ENCODE measurements at regions not wholly inside any gene's neighbourhood (a gene's known extent, or its start where the extent isn't known, plus 50 kb on each side); places are given as distances from the start of the nearest gene placed in this dataset.

DNA sequence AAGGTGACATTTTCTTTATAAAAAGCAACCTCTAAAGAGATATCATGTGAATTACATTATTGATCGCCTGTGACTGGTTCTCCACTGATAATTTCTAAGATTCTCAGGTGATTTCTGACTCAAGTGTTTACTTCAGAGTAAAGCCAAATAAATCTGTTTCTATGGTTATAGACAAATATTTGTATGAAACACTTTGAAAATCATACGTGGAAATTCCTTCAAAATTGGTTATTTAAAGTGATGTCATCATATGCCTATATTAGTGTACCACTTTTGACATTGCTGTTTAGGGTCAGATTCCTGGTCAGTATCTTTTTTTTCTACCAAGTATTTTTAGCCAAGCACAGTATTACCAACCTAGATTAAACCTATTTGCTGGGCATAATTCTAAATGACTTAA is 881.3 kb upstream of the FAM98A start:
- H3K27ac ChIP-seq (ENCODE audit: extremely low read depth, low read depth, low read length) = no peak overlapping the region
- H3K9me3 ChIP-seq (ENCODE audit: control insufficient read depth, insufficient read depth, low read depth, low read length) = no peaks in the 10 kb centered on the region; the same call in 1 of the 2 replicates
- H3K4me3 ChIP-seq (ENCODE audit: low read depth, low read length) = no peak overlapping the region
- CTCF ChIA-PET = interaction anchor here (0.7 kb wide), 1 partner anchor 1068 kb away, joined by 6 read pairs; no protein-coding TSS in a partner anchor
- no peak for TF ChIP-seq ZNF10 (tag by site-specific recombination; IDR thresholded peaks at IDR 0.05)
- TF ChIP-seq, protein P1, sequence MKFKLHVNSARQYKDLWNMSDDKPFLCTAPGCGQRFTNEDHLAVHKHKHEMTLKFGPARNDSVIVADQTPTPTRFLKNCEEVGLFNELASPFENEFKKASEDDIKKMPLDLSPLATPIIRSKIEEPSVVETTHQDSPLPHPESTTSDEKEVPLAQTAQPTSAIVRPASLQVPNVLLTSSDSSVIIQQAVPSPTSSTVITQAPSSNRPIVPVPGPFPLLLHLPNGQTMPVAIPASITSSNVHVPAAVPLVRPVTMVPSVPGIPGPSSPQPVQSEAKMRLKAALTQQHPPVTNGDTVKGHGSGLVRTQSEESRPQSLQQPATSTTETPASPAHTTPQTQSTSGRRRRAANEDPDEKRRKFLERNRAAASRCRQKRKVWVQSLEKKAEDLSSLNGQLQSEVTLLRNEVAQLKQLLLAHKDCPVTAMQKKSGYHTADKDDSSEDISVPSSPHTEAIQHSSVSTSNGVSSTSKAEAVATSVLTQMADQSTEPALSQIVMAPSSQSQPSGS (tag by site-specific recombination; IDR thresholded peaks at IDR 0.05; ENCODE audit: low read depth) = no peak
- no peak for TF ChIP-seq ZNF521 (tag by site-specific recombination; IDR thresholded peaks at IDR 0.05)
- TF ChIP-seq ZNF19 (tag by site-specific recombination; IDR thresholded peaks at IDR 0.05; ENCODE audit: low read depth) = no peak
- TF ChIP-seq ZBTB8A (tag by site-specific recombination; IDR thresholded peaks at IDR 0.05) = no peak
- TF ChIP-seq SP3 (tag by site-specific recombination; IDR thresholded peaks at IDR 0.05) = no peak
- TF ChIP-seq, protein P2, sequence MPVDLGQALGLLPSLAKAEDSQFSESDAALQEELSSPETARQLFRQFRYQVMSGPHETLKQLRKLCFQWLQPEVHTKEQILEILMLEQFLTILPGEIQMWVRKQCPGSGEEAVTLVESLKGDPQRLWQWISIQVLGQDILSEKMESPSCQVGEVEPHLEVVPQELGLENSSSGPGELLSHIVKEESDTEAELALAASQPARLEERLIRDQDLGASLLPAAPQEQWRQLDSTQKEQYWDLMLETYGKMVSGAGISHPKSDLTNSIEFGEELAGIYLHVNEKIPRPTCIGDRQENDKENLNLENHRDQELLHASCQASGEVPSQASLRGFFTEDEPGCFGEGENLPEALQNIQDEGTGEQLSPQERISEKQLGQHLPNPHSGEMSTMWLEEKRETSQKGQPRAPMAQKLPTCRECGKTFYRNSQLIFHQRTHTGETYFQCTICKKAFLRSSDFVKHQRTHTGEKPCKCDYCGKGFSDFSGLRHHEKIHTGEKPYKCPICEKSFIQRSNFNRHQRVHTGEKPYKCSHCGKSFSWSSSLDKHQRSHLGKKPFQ (tag by site-specific recombination; IDR thresholded peaks at IDR 0.05) = no peak
- TF ChIP-seq ZNF792 (tag by site-specific recombination; IDR thresholded peaks at IDR 0.05) = no peak
- TF ChIP-seq ZNF571 (tag by site-specific recombination; IDR thresholded peaks at IDR 0.05) = no peak
- TF ChIP-seq, protein P3, sequence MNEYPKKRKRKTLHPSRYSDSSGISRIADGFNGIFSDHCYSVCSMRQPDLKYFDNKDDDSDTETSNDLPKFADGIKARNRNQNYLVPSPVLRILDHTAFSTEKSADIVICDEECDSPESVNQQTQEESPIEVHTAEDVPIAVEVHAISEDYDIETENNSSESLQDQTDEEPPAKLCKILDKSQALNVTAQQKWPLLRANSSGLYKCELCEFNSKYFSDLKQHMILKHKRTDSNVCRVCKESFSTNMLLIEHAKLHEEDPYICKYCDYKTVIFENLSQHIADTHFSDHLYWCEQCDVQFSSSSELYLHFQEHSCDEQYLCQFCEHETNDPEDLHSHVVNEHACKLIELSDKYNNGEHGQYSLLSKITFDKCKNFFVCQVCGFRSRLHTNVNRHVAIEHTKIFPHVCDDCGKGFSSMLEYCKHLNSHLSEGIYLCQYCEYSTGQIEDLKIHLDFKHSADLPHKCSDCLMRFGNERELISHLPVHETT (tag by site-specific recombination; IDR thresholded peaks at IDR 0.05) = no peak
- no peak for TF ChIP-seq ZNF561 (tag by site-specific recombination; IDR thresholded peaks at IDR 0.05; ENCODE audit: borderline replicate concordance)
- no peak for TF ChIP-seq ZNF768 (tag by site-specific recombination; IDR thresholded peaks at IDR 0.05)
- TF ChIP-seq, protein P4, sequence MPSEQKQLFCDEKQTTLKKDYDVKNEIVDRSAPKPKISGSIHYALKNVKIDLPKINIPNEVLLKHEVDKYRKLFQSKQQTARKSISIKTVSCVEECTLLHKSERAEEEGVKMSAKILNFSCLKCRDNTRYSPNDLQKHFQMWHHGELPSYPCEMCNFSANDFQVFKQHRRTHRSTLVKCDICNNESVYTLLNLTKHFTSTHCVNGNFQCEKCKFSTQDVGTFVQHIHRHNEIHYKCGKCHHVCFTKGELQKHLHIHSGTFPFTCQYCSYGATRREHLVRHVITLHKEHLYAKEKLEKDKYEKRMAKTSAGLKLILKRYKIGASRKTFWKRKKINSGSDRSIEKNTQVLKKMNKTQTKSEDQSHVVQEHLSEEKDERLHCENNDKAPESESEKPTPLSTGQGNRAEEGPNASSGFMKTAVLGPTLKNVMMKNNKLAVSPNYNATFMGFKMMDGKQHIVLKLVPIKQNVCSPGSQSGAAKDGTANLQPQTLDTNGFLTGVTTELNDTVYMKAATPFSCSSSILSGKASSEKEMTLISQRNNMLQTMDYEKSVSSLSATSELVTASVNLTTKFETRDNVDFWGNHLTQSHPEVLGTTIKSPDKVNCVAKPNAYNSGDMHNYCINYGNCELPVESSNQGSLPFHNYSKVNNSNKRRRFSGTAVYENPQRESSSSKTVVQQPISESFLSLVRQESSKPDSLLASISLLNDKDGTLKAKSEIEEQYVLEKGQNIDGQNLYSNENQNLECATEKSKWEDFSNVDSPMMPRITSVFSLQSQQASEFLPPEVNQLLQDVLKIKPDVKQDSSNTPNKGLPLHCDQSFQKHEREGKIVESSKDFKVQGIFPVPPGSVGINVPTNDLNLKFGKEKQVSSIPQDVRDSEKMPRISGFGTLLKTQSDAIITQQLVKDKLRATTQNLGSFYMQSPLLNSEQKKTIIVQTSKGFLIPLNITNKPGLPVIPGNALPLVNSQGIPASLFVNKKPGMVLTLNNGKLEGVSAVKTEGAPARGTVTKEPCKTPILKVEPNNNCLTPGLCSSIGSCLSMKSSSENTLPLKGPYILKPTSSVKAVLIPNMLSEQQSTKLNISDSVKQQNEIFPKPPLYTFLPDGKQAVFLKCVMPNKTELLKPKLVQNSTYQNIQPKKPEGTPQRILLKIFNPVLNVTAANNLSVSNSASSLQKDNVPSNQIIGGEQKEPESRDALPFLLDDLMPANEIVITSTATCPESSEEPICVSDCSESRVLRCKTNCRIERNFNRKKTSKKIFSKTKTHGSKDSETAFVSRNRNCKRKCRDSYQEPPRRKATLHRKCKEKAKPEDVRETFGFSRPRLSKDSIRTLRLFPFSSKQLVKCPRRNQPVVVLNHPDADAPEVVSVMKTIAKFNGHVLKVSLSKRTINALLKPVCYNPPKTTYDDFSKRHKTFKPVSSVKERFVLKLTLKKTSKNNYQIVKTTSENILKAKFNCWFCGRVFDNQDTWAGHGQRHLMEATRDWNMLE (tag by site-specific recombination; conservative IDR thresholded peaks at IDR 0.05; ENCODE audit: low read depth) = no peak
- no peak for TF ChIP-seq MZF1 (tag by site-specific recombination; IDR thresholded peaks at IDR 0.05; ENCODE audit: borderline replicate concordance)
- no peak for TF ChIP-seq KLF8 (tag by site-specific recombination; IDR thresholded peaks at IDR 0.05)
- TF ChIP-seq ZNF501 (tag by site-specific recombination; IDR thresholded peaks at IDR 0.05) = no peak
- POLR2A ChIA-PET = no interaction called here
- H3K36me3 ChIP-seq (ENCODE audit: control insufficient read depth in 2 of 2, insufficient read depth in 1 of 2, low read length in 2 of 2) = no peaks in the 10 kb centered on the region
- no peaks in the 10 kb centered on the region for H3K4me1 ChIP-seq (ENCODE audit: control insufficient read depth, insufficient read depth, low read length)

DNA sequence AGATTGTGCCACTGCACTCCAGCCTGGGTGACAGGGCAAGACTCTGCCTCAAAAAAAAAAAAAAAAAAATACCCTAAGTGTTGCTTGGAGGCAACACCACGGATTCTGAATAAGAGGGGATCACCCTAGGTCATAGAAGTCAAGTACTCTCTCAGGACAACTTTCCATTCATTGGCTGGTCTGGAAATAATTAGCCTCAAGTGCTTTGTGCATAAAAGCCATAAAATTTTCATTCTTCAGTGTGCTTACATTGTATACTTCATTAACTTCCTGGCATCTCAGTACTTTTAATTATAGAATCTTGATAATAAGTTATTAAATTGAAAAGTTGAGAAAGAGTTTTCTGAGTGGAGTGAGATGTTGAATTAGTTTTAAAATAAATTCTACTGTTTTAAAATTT is 876.1 kb upstream of the FAM98A start:
- H3K9me3 ChIP-seq (ENCODE audit: control insufficient read depth, insufficient read depth, low read depth, low read length) = no peaks in the 10 kb centered on the region
- POLR2A ChIA-PET = no interaction called here
- H3K27ac ChIP-seq (ENCODE audit: extremely low read depth, low read depth, low read length) = no peak overlapping the region
- H3K4me3 ChIP-seq (ENCODE audit: low read depth, low read length) = no peak overlapping the region
- CTCF ChIA-PET = interaction anchor here (0.6 to 1.1 kb wide), 2 partner anchors 935 to 937 kb away, joined by 3 to 4 read pairs; no protein-coding TSS in a partner anchor
- no peaks in the 10 kb centered on the region for H3K36me3 ChIP-seq (ENCODE audit: control insufficient read depth in 2 of 2, insufficient read depth in 1 of 2, low read length in 2 of 2)
- no peak for TF ChIP-seq ZNF426 (tag by site-specific recombination; IDR thresholded peaks at IDR 0.05)
- TF ChIP-seq, protein P5, sequence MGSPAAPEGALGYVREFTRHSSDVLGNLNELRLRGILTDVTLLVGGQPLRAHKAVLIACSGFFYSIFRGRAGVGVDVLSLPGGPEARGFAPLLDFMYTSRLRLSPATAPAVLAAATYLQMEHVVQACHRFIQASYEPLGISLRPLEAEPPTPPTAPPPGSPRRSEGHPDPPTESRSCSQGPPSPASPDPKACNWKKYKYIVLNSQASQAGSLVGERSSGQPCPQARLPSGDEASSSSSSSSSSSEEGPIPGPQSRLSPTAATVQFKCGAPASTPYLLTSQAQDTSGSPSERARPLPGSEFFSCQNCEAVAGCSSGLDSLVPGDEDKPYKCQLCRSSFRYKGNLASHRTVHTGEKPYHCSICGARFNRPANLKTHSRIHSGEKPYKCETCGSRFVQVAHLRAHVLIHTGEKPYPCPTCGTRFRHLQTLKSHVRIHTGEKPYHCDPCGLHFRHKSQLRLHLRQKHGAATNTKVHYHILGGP (tag by site-specific recombination; IDR thresholded peaks at IDR 0.05) = no peak
- no peak for TF ChIP-seq ZNF560 (tag by site-specific recombination; IDR thresholded peaks at IDR 0.05; ENCODE audit: borderline replicate concordance)
- H3K4me1 ChIP-seq (ENCODE audit: control insufficient read depth, insufficient read depth, low read length) = no peaks in the 10 kb centered on the region

All from HEK293 (cell line).